ENCODE measurements at regions not wholly inside any gene's neighbourhood (a gene's known extent, or its start where the extent isn't known, plus 50 kb on each side); places are given as distances from the start of the nearest gene placed in this dataset.
"Not testable (repeated sequence)": the region's sequence is repeated elsewhere in the genome, so short reads cannot be mapped to it uniquely, and the experiment has no call there.

DNA sequence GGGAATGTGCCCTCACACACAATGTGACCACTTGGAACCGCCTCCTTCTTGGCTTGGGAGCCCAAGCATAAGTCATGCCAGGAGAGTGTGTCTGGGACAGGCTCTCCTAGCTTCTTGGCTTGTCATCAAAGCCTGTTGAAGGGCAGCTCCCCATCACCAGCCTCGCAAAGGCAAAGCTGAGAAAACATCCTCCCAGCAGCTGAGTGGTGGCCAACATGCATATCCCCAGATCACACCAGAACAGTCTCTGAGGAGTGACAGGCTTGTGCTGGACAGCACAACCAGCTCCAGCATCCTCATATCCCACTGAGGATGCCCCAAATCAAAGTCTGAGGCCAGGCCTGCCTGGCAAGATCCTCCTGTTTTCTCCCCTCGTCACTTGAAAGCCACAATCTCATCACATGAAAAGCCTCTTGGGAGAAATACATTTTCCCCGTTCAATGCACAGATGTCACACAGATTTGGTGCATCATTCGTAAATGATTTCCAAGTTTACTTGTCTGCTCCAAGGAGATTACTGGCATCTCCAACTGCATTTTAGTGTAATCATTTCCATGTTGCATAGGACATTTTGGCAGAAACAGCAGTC lies 269.3 kb downstream of the TTC32 start:
- no peak for DNase-seq (ENCODE audit: low read depth)
- TF ChIP-seq, protein P1, sequence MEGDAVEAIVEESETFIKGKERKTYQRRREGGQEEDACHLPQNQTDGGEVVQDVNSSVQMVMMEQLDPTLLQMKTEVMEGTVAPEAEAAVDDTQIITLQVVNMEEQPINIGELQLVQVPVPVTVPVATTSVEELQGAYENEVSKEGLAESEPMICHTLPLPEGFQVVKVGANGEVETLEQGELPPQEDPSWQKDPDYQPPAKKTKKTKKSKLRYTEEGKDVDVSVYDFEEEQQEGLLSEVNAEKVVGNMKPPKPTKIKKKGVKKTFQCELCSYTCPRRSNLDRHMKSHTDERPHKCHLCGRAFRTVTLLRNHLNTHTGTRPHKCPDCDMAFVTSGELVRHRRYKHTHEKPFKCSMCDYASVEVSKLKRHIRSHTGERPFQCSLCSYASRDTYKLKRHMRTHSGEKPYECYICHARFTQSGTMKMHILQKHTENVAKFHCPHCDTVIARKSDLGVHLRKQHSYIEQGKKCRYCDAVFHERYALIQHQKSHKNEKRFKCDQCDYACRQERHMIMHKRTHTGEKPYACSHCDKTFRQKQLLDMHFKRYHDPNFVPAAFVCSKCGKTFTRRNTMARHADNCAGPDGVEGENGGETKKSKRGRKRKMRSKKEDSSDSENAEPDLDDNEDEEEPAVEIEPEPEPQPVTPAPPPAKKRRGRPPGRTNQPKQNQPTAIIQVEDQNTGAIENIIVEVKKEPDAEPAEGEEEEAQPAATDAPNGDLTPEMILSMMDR (IDR thresholded peaks at IDR 0.05; ENCODE audit: insufficient read depth, low read depth, low read length, missing control alignments), result no peak
- H3K4me3 ChIP-seq (ENCODE audit: low read depth, low read length), result no peak overlapping the region

- TF ChIP-seq, protein P1 (IDR thresholded peaks at IDR 0.05; ENCODE audit: insufficient read depth, low read depth, low read length, missing control alignments), result no peak
- no peak for DNase-seq (ENCODE audit: low read depth)
- H3K4me3 ChIP-seq (ENCODE audit: low read depth, low read length), result no peak overlapping the region
Observed at GRCh38 chr2:19631871-19632270, 269.9 kb downstream of the TTC32 start.

GRCh38 chr2:19630921-19631320 lies 270.9 kb downstream of the TTC32 start:
- TF ChIP-seq, protein P1 (IDR thresholded peaks at IDR 0.05; ENCODE audit: insufficient read depth, low read depth, low read length, missing control alignments), result no peak
- DNase-seq (ENCODE audit: low read depth), result no peak
- H3K4me3 ChIP-seq (ENCODE audit: low read depth, low read length), result no peak overlapping the region

GRCh38 chr2:19627359-19627758 lies 268.9 kb upstream of the OSR1 start:
- no peak for DNase-seq (ENCODE audit: low read depth)
- TF ChIP-seq, protein P1 (IDR thresholded peaks at IDR 0.05; ENCODE audit: insufficient read depth, low read depth, low read length, missing control alignments), result no peak
- H3K4me3 ChIP-seq (ENCODE audit: low read depth, low read length), result no peak overlapping the region

GRCh38 chr2:19623488-19623887 lies 265.1 kb upstream of the OSR1 start:
- TF ChIP-seq, protein P1 (IDR thresholded peaks at IDR 0.05; ENCODE audit: insufficient read depth, low read depth, low read length, missing control alignments), result no peak
- no peak for DNase-seq (ENCODE audit: low read depth)
- no peak overlapping the region for H3K4me3 ChIP-seq (ENCODE audit: low read depth, low read length)

GRCh38 chr2:19617257-19617848 lies 258.9 kb upstream of the OSR1 start:
- TF ChIP-seq, protein P1 (IDR thresholded peaks at IDR 0.05; ENCODE audit: insufficient read depth, low read depth, low read length, missing control alignments), result no peak
- no peak for DNase-seq (ENCODE audit: low read depth)
- H3K4me3 ChIP-seq (ENCODE audit: low read depth, low read length), result no peak overlapping the region

DNA sequence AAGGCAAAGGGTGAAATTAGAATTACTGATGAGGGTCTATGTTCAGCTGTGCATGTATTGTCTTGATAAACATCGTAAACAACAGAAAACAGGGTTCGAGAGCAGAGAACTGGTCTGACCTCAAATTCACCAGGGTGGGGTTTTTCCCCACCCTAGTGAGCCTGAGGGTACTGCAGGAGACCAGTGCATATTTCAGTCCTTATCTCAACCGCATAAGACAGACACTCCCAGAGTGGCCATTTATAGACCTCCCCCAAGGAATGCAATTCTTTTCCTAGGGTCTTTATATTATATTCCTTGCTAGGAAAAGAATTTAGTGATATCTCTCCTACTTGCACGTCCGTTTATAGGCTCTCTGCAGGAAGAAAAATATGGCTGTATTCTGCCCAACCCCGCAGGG lies 257.0 kb upstream of the OSR1 start:
- not testable (repeated sequence) for DNase-seq (ENCODE audit: low read depth)

More for the DNA sequence above, 257.0 kb upstream of the OSR1 start:
- not testable (repeated sequence) for H3K4me3 ChIP-seq (ENCODE audit: low read depth, low read length)
